CD4-positive, alpha-beta T cell (primary cell): ENCODE measurements at regions not wholly inside any gene's neighbourhood (a gene's known extent, or its start where the extent isn't known, plus 50 kb on each side); places are given as distances from the start of the nearest gene placed in this dataset.
"Not testable (repeated sequence)": the region's sequence is repeated elsewhere in the genome, so short reads cannot be mapped to it uniquely, and the experiment has no call there.

Experiments used
- ATAC-seq: fragments of 200-7000 bp; cut with Tn5 transposase; one replicate; pipeline ENCODE4 v1.10.0; 2022; ENCODE audit warnings: mild to moderate bottlenecking; ENCODE audit not compliant: poor library complexity
- CTCF ChIA-PET: fragments of 350-600 bp; sonication (Branson Sonifier 250); formaldehyde crosslinking; loops from one replicate; lab custom pipeline; 2021; ENCODE audit warnings: antibody characterized with exemption, inconsistent platforms; lab: Charles Lee
- POLR2A ChIA-PET: fragments of 350-600 bp; sonication (Branson Sonifier 250); formaldehyde crosslinking; loops from one replicate; lab custom pipeline; 2021; ENCODE audit warnings: antibody characterized with exemption, inconsistent platforms; lab: Charles Lee
- DNase-seq, 14 experiments: peaks; one replicate each; pipeline ENCODE4 v3.0.0-alpha.2; 2013 to 2020; ENCODE audit warnings: mixed read lengths in 2 of 14
- H3K27ac ChIP-seq, 2 donors: one replicate each; pipeline versions ENCODE4 v1.5.1 to v1.7.0; 2013; ENCODE audit warnings: low read length in 2 of 2, low read depth in 1 of 2, mild to moderate bottlenecking in 1 of 2
- H3K27me3 ChIP-seq, 2 experiments: 1 replicate in 1 of 2; 2 replicates in 1 of 2; pipeline versions ENCODE4 v1.6.1 to v1.7.0; 2013; ENCODE audit warnings: low read length in 2 of 2, control low read depth in 1 of 2, mild to moderate bottlenecking in 1 of 2, moderate library complexity in 1 of 2; ENCODE audit not compliant: insufficient read depth in 2 of 2, control insufficient read depth in 1 of 2
- H3K36me3 ChIP-seq: one replicate; pipeline ENCODE4 v1.6.1; 2013; ENCODE audit warnings: low read length, control low read depth; ENCODE audit not compliant: insufficient read depth
- H3K4me1 ChIP-seq: one replicate; pipeline ENCODE4 v1.6.1; 2013; ENCODE audit warnings: low read length, control low read depth; ENCODE audit not compliant: insufficient read depth
- H3K4me3 ChIP-seq: one replicate; pipeline ENCODE4 v1.5.1; 2013; ENCODE audit warnings: mild to moderate bottlenecking, low read length, moderate library complexity
- H3K9me3 ChIP-seq, 2 experiments: 1 replicate in 1 of 2; 2 replicates in 1 of 2; pipeline versions ENCODE4 v1.6.1 to v1.7.0; 2013; ENCODE audit warnings: low read length in 2 of 2, mild to moderate bottlenecking in 2 of 2, control low read depth in 1 of 2, moderate library complexity in 1 of 2; ENCODE audit not compliant: control insufficient read depth in 1 of 2, insufficient read depth in 1 of 2
- H3K27ac Mint-ChIP-seq: one replicate; pipeline ENCODE4 v1.8.0; 2020; ENCODE audit warnings: mixed read lengths
- H3K27me3 Mint-ChIP-seq: one replicate; pipeline ENCODE4 v1.8.0; 2021; ENCODE audit warnings: mixed read lengths
- H3K36me3 Mint-ChIP-seq: one replicate; pipeline ENCODE4 v1.8.0; 2021; ENCODE audit warnings: low read depth, mixed read lengths
- H3K4me1 Mint-ChIP-seq: one replicate; pipeline ENCODE4 v1.8.0; 2021; ENCODE audit warnings: low read depth, mixed read lengths
- H3K4me3 Mint-ChIP-seq: one replicate; pipeline ENCODE4 v1.8.0; 2020; ENCODE audit warnings: mild to moderate bottlenecking, mixed read lengths
- H3K9me3 Mint-ChIP-seq: one replicate; pipeline ENCODE4 v1.8.0; 2020; ENCODE audit warnings: mixed read lengths
- intact Hi-C, 2 experiments: fragments of 100-400 bp; cut with DNase I in 1 of 2; cut with micrococcal nuclease in 1 of 2; formaldehyde crosslinking; loops; one replicate each; pipeline versions ENCODE4 v1.15.1 to v1.9.0; 2023 to 2025; cut with DNase I, micrococcal nuclease
- TF ChIP-seq, protein P1 (sequence below): fragments of 200-600 bp; IDR thresholded peaks from one replicate; pipeline ENCODE4 v1.8.0; 2022; ENCODE audit warnings: antibody characterized with exemption, mild to moderate bottlenecking

DNA sequence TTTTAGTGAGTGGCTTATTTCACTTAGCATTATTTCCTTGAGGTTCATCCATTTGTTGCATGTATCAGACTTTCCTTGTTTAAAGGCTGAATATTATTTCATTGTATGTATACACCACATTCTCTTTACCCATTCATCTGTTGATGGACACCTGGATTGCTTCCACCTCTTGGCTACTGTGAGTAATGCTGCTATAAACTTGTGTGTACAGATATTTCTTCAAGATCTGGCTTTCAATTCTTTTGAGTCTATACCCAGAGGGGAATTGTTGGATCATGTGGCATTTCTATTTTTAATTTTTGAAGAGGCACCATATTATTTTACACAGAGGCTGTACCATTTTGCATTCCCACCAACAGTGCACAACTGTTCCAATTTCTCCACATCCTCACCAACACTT, 313.5 kb downstream of the RPLP1 start:
- intact Hi-C loops, result loop anchor here in 1 of 2 experiments (2.0 to 10.0 kb wide), 3 partner anchors 21 to 51 kb away; no protein-coding TSS in a partner anchor
- no peak overlapping the region for H3K27ac ChIP-seq
- H3K9me3 ChIP-seq, result no peaks in the 10 kb centered on the region
- CTCF ChIA-PET, result no interaction called here
- DNase-seq (no peak), ATAC-seq (no peak)
- H3K27me3 Mint-ChIP-seq, result peaks cover 12% of the 10 kb centered on the region
- POLR2A ChIA-PET, result no interaction called here
- no peaks in the 10 kb centered on the region for H3K36me3 Mint-ChIP-seq
- H3K27me3 ChIP-seq, result peaks cover 0 to 3% of the 10 kb centered on the region in 2 experiments
- no peaks in the 10 kb centered on the region for H3K36me3 ChIP-seq
- TF ChIP-seq, protein P1, sequence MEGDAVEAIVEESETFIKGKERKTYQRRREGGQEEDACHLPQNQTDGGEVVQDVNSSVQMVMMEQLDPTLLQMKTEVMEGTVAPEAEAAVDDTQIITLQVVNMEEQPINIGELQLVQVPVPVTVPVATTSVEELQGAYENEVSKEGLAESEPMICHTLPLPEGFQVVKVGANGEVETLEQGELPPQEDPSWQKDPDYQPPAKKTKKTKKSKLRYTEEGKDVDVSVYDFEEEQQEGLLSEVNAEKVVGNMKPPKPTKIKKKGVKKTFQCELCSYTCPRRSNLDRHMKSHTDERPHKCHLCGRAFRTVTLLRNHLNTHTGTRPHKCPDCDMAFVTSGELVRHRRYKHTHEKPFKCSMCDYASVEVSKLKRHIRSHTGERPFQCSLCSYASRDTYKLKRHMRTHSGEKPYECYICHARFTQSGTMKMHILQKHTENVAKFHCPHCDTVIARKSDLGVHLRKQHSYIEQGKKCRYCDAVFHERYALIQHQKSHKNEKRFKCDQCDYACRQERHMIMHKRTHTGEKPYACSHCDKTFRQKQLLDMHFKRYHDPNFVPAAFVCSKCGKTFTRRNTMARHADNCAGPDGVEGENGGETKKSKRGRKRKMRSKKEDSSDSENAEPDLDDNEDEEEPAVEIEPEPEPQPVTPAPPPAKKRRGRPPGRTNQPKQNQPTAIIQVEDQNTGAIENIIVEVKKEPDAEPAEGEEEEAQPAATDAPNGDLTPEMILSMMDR, result no peak
- H3K4me3 ChIP-seq, result no peak overlapping the region
- peaks cover 41% of the 10 kb centered on the region for H3K4me1 Mint-ChIP-seq
- peaks cover 19% of the 10 kb centered on the region for H3K4me1 ChIP-seq
- H3K27ac Mint-ChIP-seq, result no peak overlapping the region
- H3K9me3 Mint-ChIP-seq, result no peaks in the 10 kb centered on the region
- H3K4me3 Mint-ChIP-seq, result no peak overlapping the region

DNA sequence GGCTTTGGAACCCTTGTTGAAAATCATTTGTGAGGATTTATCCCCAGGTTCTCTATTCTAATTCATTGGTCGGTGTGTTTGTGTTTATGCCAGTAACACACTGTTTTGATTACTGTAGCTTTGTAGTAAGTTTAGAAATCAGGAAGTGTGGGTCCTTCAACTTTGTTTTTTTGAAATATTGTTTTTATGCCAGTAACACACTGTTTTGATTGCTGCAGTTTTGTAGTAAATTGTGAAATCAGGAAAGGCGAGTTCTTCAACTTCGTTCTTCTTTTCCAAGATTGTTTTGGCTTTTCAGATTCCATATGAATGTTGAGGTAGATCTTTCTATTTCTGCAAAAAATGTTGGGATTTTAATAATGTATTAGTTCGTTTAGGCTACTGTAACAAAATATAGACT, 314.6 kb downstream of the RPLP1 start:
- CTCF ChIA-PET, result no interaction called here

DNA sequence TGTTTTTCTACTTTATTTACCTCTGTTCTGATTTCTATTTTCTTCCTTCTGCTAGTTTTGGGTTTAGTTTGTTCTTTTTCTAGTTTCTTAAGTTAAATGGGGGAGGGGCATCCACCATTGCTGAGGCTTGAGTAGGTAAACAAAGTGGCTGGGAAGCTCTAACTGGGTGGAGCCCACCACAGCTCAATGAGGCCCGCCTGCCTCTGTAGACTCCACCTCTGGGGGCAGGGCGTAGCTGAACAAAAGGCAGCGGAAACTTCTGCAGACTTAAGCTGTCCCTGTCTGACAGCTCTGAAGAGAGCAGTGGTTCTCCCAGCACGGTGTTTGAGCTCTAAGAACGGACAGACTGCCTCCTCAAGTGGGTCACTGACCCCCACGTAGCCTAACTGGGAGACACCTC, 316.7 kb downstream of the RPLP1 start:
- H3K4me3 Mint-ChIP-seq, H3K27me3 ChIP-seq, H3K27ac ChIP-seq, H3K27ac Mint-ChIP-seq, H3K4me1 ChIP-seq, H3K4me3 ChIP-seq, H3K9me3 ChIP-seq, CTCF ChIA-PET, H3K36me3 Mint-ChIP-seq, ATAC-seq, H3K36me3 ChIP-seq, H3K9me3 Mint-ChIP-seq: not testable (repeated sequence)
- H3K4me1 Mint-ChIP-seq, result peaks cover 14% of the 10 kb centered on the region
- intact Hi-C loops, result loop anchor here in 1 of 2 experiments (5.0 to 10.0 kb wide), 2 partner anchors 37 to 55 kb away; no protein-coding TSS in a partner anchor
- POLR2A ChIA-PET, result interaction anchor here (1.1 to 1.5 kb wide), 3 partner anchors 9 to 48 kb away, joined by 3 to 5 read pairs (median 4); no protein-coding TSS in a partner anchor
- peaks cover 17% of the 10 kb centered on the region for H3K27me3 Mint-ChIP-seq
- peak in 7 of 14 experiments; percentile 27 to 58 (median 37) for DNase-seq

More for the DNA sequence above, 314.6 kb downstream of the RPLP1 start:
- Mint-ChIP-seq H3K36me3 (no peaks in the 10 kb centered on the region), H3K27me3 (peaks cover 17% of the 10 kb centered on the region), H3K27ac (no peak overlapping the region), H3K9me3 (no peaks in the 10 kb centered on the region), H3K4me3 (no peak overlapping the region), H3K4me1 (peaks cover 31% of the 10 kb centered on the region)
- ATAC-seq (no peak), DNase-seq (no peak)
- intact Hi-C loops, result loop anchor here in 1 of 2 experiments (2.0 to 10.0 kb wide), 3 partner anchors 20 to 52 kb away; no protein-coding TSS in a partner anchor
- Histone ChIP-seq H3K36me3 (no peaks in the 10 kb centered on the region), H3K27me3 (peaks cover 0 to 3% of the 10 kb centered on the region in 2 experiments), H3K27ac (no peak overlapping the region), H3K9me3 (no peaks in the 10 kb centered on the region), H3K4me1 (peaks cover 13% of the 10 kb centered on the region), H3K4me3 (no peak overlapping the region)
- TF ChIP-seq, protein P1, result no peak
- POLR2A ChIA-PET, result no interaction called here

DNA sequence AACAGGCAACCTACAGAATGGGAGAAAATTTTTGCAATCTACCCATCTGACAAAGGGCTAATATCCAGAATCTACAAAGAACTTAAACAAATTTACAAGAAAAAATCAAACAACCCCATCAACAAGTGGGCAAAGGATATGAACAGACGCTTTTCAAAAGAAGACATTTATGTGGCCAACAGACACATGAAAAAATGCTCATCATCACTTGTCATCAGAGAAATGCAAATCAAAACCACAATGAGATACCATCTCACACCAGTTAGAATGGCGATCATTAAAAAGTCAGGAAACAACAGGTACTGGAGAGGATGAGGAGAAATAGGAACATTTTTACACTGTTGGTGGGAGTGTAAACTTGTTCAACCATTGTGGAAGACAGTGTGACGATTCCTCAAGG, 321.6 kb downstream of the RPLP1 start:
- H3K27ac ChIP-seq, DNase-seq, H3K36me3 Mint-ChIP-seq, H3K4me1 ChIP-seq, ATAC-seq, POLR2A ChIA-PET, H3K9me3 Mint-ChIP-seq, intact Hi-C loops, CTCF ChIA-PET, H3K36me3 ChIP-seq, H3K9me3 ChIP-seq, H3K4me3 ChIP-seq, H3K27ac Mint-ChIP-seq, H3K4me3 Mint-ChIP-seq, H3K27me3 ChIP-seq: not testable (repeated sequence)
- Mint-ChIP-seq H3K27me3 (peaks cover 12% of the 10 kb centered on the region), H3K4me1 (peaks cover 12% of the 10 kb centered on the region)

DNA sequence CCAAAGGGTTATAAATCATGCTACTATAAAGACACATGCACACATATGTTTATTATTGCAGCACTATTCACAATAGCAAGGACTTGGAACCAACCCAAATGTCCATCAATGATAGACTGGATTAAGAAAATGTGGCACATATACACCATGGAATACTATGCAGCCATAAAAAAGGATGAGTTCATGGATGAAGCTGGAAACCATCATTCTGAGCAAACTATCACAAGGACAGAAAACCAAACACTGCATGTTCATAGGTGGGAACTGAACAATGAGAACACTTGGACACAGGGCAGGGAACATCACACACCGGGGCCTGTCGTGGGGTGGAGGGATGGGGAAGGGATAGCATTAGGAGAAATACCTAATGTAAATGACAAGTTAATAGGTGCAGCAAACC, 322.1 kb downstream of the RPLP1 start:
- H3K9me3 ChIP-seq, POLR2A ChIA-PET, H3K36me3 ChIP-seq, H3K4me3 Mint-ChIP-seq, DNase-seq, intact Hi-C loops, H3K4me1 Mint-ChIP-seq, H3K9me3 Mint-ChIP-seq, H3K27ac ChIP-seq, H3K27me3 ChIP-seq, CTCF ChIA-PET, ATAC-seq, H3K4me1 ChIP-seq, H3K4me3 ChIP-seq, H3K36me3 Mint-ChIP-seq, H3K27ac Mint-ChIP-seq: not testable (repeated sequence)
- H3K27me3 Mint-ChIP-seq, result peaks cover 12% of the 10 kb centered on the region
